A673 (cell line): ENCODE measurements at regions not wholly inside any gene's neighbourhood (a gene's known extent, or its start where the extent isn't known, plus 50 kb on each side); places are given as distances from the start of the nearest gene placed in this dataset.

ENCODE experiments used
- BruUV-seq: library from RNA; stranded (reverse); fragments of 400-500 nt; replicated peaks from 2 replicates; lab custom pipeline; 2021; lab: Mats Ljungman, UMichigan
- CTCF ChIA-PET: fragments of 300-600 bp; sonication (Branson Sonifier 250); formaldehyde crosslinking; loops from one replicate; lab custom pipeline; 2022; ENCODE audit warnings: antibody characterized with exemption; lab: Charles Lee
- POLR2A ChIA-PET: fragments of 300-600 bp; sonication (Branson Sonifier 250); formaldehyde crosslinking; loops from one replicate; lab custom pipeline; 2022; ENCODE audit warnings: antibody characterized with exemption; ENCODE audit not compliant: low non-redundant PET; lab: Charles Lee
- DNase-seq: peaks from one replicate; pipeline ENCODE4 v3.0.0-alpha.2; 2015; ENCODE audit warnings: low spot score
- H3K27ac ChIP-seq: fragments of 200-600 bp; sonication (generic); 2 replicates; pipeline ENCODE4 v1.5.1; 2016; ENCODE audit warnings: mixed run types, low read depth, mild to moderate bottlenecking, mixed read lengths, antibody characterized with exemption, low read length; ENCODE audit not compliant: poor library complexity, severe bottlenecking
- H3K27me3 ChIP-seq: fragments of 200-600 bp; sonication (generic); replicated peaks from 2 replicates; pipeline ENCODE4 v1.6.1; 2017; ENCODE audit warnings: mixed run types, low read depth, mild to moderate bottlenecking, mixed read lengths, antibody characterized with exemption, low read length; ENCODE audit not compliant: insufficient read depth, poor library complexity
- H3K36me3 ChIP-seq: fragments of 200-600 bp; sonication (generic); 2 replicates; pipeline ENCODE4 v1.6.1; 2016; ENCODE audit warnings: mixed run types, mild to moderate bottlenecking, mixed read lengths, antibody characterized with exemption, low read length; ENCODE audit not compliant: insufficient read depth, poor library complexity, severe bottlenecking
- H3K4me1 ChIP-seq: fragments of 200-600 bp; sonication (generic); 2 replicates; pipeline ENCODE4 v1.6.1; 2017; ENCODE audit warnings: mixed run types, mild to moderate bottlenecking, mixed read lengths, antibody characterized with exemption, low read length; ENCODE audit not compliant: insufficient read depth, poor library complexity, severe bottlenecking
- H3K4me3 ChIP-seq: fragments of 200-600 bp; sonication (generic); 2 replicates; pipeline ENCODE4 v1.5.1; 2016; ENCODE audit warnings: low read depth, mixed run types, mild to moderate bottlenecking, mixed read lengths, low read length; ENCODE audit not compliant: poor library complexity, severe bottlenecking
- H3K9me3 ChIP-seq: fragments of 200-600 bp; sonication (generic); 2 replicates; pipeline ENCODE4 v1.6.1; 2016; ENCODE audit warnings: mixed run types, low read depth, mild to moderate bottlenecking, mixed read lengths, antibody characterized with exemption, low read length; ENCODE audit not compliant: poor library complexity, severe bottlenecking
- CTCF ChIP-seq: fragments of 300-800, 200-600 bp; sonication (generic); conservative IDR thresholded peaks from 2 replicates; pipeline ENCODE4 v1.5.1; 2017; ENCODE audit warnings: low read depth, mild to moderate bottlenecking, antibody characterized with exemption, low read length, moderate library complexity, mixed read lengths
- EZH2 ChIP-seq: fragments of 200-600 bp; sonication (generic); IDR thresholded peaks from 2 replicates; pipeline ENCODE4 v1.6.1; 2017; ENCODE audit warnings: borderline replicate concordance, low read depth, mild to moderate bottlenecking, mixed read lengths, antibody characterized with exemption, low read length; ENCODE audit not compliant: poor library complexity, severe bottlenecking
- intact Hi-C: fragments of 100-400 bp; cut with micrococcal nuclease; formaldehyde crosslinking; loops from one replicate; pipeline ENCODE4 v1.10.0; 2022; ENCODE audit not compliant: unreplicated experiment

- H3K36me3 ChIP-seq, result no peaks in the 10 kb centered on the region
- intact Hi-C loops, result no loop called here
- DNase-seq, result no peak
- H3K4me3 ChIP-seq, result no peak overlapping the region
- no peaks in the 10 kb centered on the region for H3K9me3 ChIP-seq
- no TSS peak for BruUV-seq
- no peaks in the 10 kb centered on the region for H3K27me3 ChIP-seq
- POLR2A ChIA-PET, result no interaction called here
- CTCF ChIA-PET, result no interaction called here
- no peak overlapping the region for H3K27ac ChIP-seq
- TF ChIP-seq CTCF, result no peak
- no peaks in the 10 kb centered on the region for H3K4me1 ChIP-seq
These were observed 331.0 kb upstream of the EDIL3 start for GRCh38 chr5:84715686-84716085.

- DNase-seq, result no peak
- no peak overlapping the region for H3K27ac ChIP-seq
- no peaks in the 10 kb centered on the region for H3K4me1 ChIP-seq
- no TSS peak for BruUV-seq
- ChIA-PET POLR2A (no interaction called here), CTCF (no interaction called here)
- no peaks in the 10 kb centered on the region for H3K9me3 ChIP-seq
- intact Hi-C loops, result no loop called here
- no peak for TF ChIP-seq EZH2
- TF ChIP-seq CTCF, result no peak
- no peak overlapping the region for H3K4me3 ChIP-seq
- no peaks in the 10 kb centered on the region for H3K36me3 ChIP-seq
- H3K27me3 ChIP-seq, result no peaks in the 10 kb centered on the region
These were observed 330.4 kb upstream of the EDIL3 start for GRCh38 chr5:84715091-84715490.

GRCh38 chr5:84709075-84709474 is 324.4 kb upstream of the EDIL3 start:
- CTCF ChIA-PET, result no interaction called here
- H3K4me3 ChIP-seq, result no peak overlapping the region
- TF ChIP-seq CTCF (no peak), EZH2 (no peak)
- H3K9me3 ChIP-seq, result no peaks in the 10 kb centered on the region
- H3K36me3 ChIP-seq, result no peaks in the 10 kb centered on the region
- H3K27ac ChIP-seq, result no peak overlapping the region
- no peak for DNase-seq
- POLR2A ChIA-PET, result no interaction called here
- intact Hi-C loops, result no loop called here
- H3K4me1 ChIP-seq, result no peaks in the 10 kb centered on the region
- no TSS peak for BruUV-seq
- H3K27me3 ChIP-seq, result no peaks in the 10 kb centered on the region
